Testis (tissue), 2 donors: ENCODE measurements at regions not wholly inside any gene's neighbourhood (a gene's known extent, or its start where the extent isn't known, plus 50 kb on each side); places are given as distances from the start of the nearest gene placed in this dataset.
A peak's percentile ranks its signal among the peaks of the same experiment; 100 is the strongest.

Source experiments
- CTCF ChIP-seq, 3 experiments: fragments of 450-650 bp in 2 of 3; fragments of 200-600 bp in 1 of 3; sonication (generic) in 1 of 3; IDR thresholded peaks; one replicate each; pipeline ENCODE4 v1.5.1; 2016 to 2019; ENCODE audit warnings: antibody characterized with exemption in 3 of 3, mild to moderate bottlenecking in 2 of 3, moderate library complexity in 1 of 3
- POLR2A ChIP-seq: fragments of 450-650 bp; IDR thresholded peaks from one replicate; pipeline ENCODE4 v1.6.1; 2017; ENCODE audit warnings: antibody characterized with exemption, mild to moderate bottlenecking, moderate library complexity

GRCh38 chr18:53909668-53910067 is 314.8 kb downstream of the MBD2 start:
- TF ChIP-seq CTCF (IDR thresholded peaks at IDR 0.05), result peak in 1 of 3 experiments; percentile 29
- no peak for TF ChIP-seq POLR2A
